SK-N-SH (cell line): ENCODE measurements at regions not wholly inside any gene's neighbourhood (a gene's known extent, or its start where the extent isn't known, plus 50 kb on each side); places are given as distances from the start of the nearest gene placed in this dataset.

Experiments used
- CTCF ChIA-PET: fragments of 300-600, 350-600 bp; formaldehyde crosslinking; extraction: SDS; loops from one replicate; lab custom pipeline; 2021; lab: Yijun Ruan, JAX
- POLR2A ChIA-PET: fragments of 350-600 bp; sonication (Branson Sonifier 250); formaldehyde crosslinking; extraction: SDS; loops from one replicate; lab custom pipeline; 2020; ENCODE audit warnings: antibody characterized with exemption, inconsistent platforms; lab: Yijun Ruan, JAX
- DNase-seq: peaks from one replicate; pipeline ENCODE4 v3.0.0; 2012
- H2AFZ ChIP-seq: fragments of 200-600 bp; sonication (generic); 2 replicates; pipeline ENCODE4 v1.8.1; 2016; ENCODE audit warnings: antibody characterized with exemption, mild to moderate bottlenecking, low read depth
- H3F3A ChIP-seq: fragments of 200-600 bp; sonication (generic); replicated peaks from 2 replicates; pipeline ENCODE3; 2016; ENCODE audit warnings: antibody characterized with exemption, mild to moderate bottlenecking; ENCODE audit not compliant: insufficient read depth
- H3K27ac ChIP-seq, 2 experiments: fragments of 200-500 bp in 1 of 2; fragments of 200-600 bp in 1 of 2; sonication (Bioruptor generic) in 1 of 2; sonication (generic), shearing (Covaris generic) in 1 of 2; 2 replicates each; pipeline versions ENCODE4 v1.5.1 to v1.6.1; 2014 to 2016; ENCODE audit warnings: low read depth in 2 of 2, inconsistent platforms in 1 of 2, low read length in 1 of 2, mild to moderate bottlenecking in 1 of 2, mixed read lengths in 1 of 2
- H3K27me3 ChIP-seq: fragments of 200-600 bp; sonication (generic), shearing (Covaris generic); 2 replicates; pipeline ENCODE4 v1.6.1; 2016; ENCODE audit warnings: mixed run types; ENCODE audit not compliant: insufficient read depth
- H3K36me3 ChIP-seq, 2 experiments: fragments of 200-500 bp in 1 of 2; fragments of 200-600 bp in 1 of 2; sonication (Bioruptor generic) in 1 of 2; sonication (generic) in 1 of 2; replicated peaks in 1 of 2; 2 replicates each; pipeline versions ENCODE3 to v1.5.1; 2014 to 2016; ENCODE audit warnings: low read length in 1 of 2, mild to moderate bottlenecking in 1 of 2; ENCODE audit not compliant: insufficient read depth in 2 of 2, control insufficient read depth in 1 of 2
- H3K4me1 ChIP-seq, 2 experiments: fragments of 200-500 bp in 1 of 2; fragments of 200-600 bp in 1 of 2; sonication (Bioruptor generic) in 1 of 2; sonication (generic), shearing (Covaris generic) in 1 of 2; 2 replicates each; pipeline versions ENCODE4 v1.5.1 to v1.6.1; 2014 to 2016; ENCODE audit warnings: low read depth in 1 of 2, low read length in 1 of 2, mixed run types in 1 of 2; ENCODE audit not compliant: insufficient read depth in 2 of 2, control insufficient read depth in 1 of 2
- H3K4me2 ChIP-seq: fragments of 200-600 bp; sonication (generic), shearing (Covaris generic); 2 replicates; pipeline ENCODE4 v1.6.1; 2017; ENCODE audit warnings: mixed run types
- H3K4me3 ChIP-seq, 2 experiments: fragments of 200-500 bp in 1 of 2; fragments of 200-600 bp in 1 of 2; sonication (Bioruptor generic) in 1 of 2; sonication (generic), shearing (Covaris generic) in 1 of 2; 2 replicates each; pipeline versions ENCODE4 v1.5.1 to v1.8.1; 2014 to 2016; ENCODE audit warnings: low read depth in 2 of 2, inconsistent platforms in 1 of 2, low read length in 1 of 2, mild to moderate bottlenecking in 1 of 2, mixed read lengths in 1 of 2, moderate library complexity in 1 of 2
- H3K79me2 ChIP-seq: fragments of 200-600 bp; sonication (generic); 2 replicates; pipeline ENCODE4 v1.8.1; 2017; ENCODE audit warnings: mild to moderate bottlenecking; ENCODE audit not compliant: insufficient read depth
- H3K9ac ChIP-seq: fragments of 200-600 bp; sonication (generic); 2 replicates; pipeline ENCODE4 v1.6.1; 2017; ENCODE audit warnings: mixed run types
- H3K9me2 ChIP-seq: fragments of 200-600 bp; sonication (generic); 2 replicates; pipeline ENCODE4 v1.6.1; 2017; ENCODE audit warnings: mixed run types
- H3K9me3 ChIP-seq: fragments of 200-600 bp; sonication (generic); 2 replicates; pipeline ENCODE4 v1.6.1; 2017; ENCODE audit warnings: mixed run types, mild to moderate bottlenecking, moderate library complexity
- H4K20me1 ChIP-seq: fragments of 200-600 bp; sonication (generic); 2 replicates; pipeline ENCODE4 v1.6.1; 2017; ENCODE audit warnings: mild to moderate bottlenecking, mixed run types; ENCODE audit not compliant: insufficient read depth
- CHD2 ChIP-seq: fragments of 150-350 bp; IDR thresholded peaks from 2 replicates; pipeline ENCODE4 v1.6.1; 2018; ENCODE audit warnings: low read length; ENCODE audit not compliant: partially characterized antibody
- EZH2phosphoT487 ChIP-seq: fragments of 200-600 bp; sonication (generic); IDR thresholded peaks from 2 replicates; pipeline ENCODE4 v1.6.1; 2017; ENCODE audit warnings: low read depth, mixed run types, mild to moderate bottlenecking, antibody characterized with exemption, moderate library complexity, borderline replicate concordance
- FOXJ3 ChIP-seq: sonication (generic); formaldehyde crosslinking; IDR thresholded peaks from 2 replicates; pipeline ENCODE4 v1.5.1; 2020; ENCODE audit warnings: mild to moderate bottlenecking, missing genetic modification reagents
- GABPA ChIP-seq: IDR thresholded peaks from 2 replicates; pipeline ENCODE4 v1.4.0; 2012; ENCODE audit warnings: low read depth, mild to moderate bottlenecking
- JUND ChIP-seq: IDR thresholded peaks from 2 replicates; pipeline ENCODE4 v1.4.0; 2012
- MXI1 ChIP-seq: IDR thresholded peaks from 2 replicates; pipeline ENCODE4 v1.6.1; 2012; ENCODE audit warnings: mild to moderate bottlenecking, low read depth, low read length, improper control_type of control experiment
- NRF1 ChIP-seq: IDR thresholded peaks from 2 replicates; pipeline ENCODE4 v1.6.1; 2012; ENCODE audit warnings: low read depth, mild to moderate bottlenecking, low read length
- RAD21 ChIP-seq: IDR thresholded peaks from 2 replicates; pipeline ENCODE4 v1.6.1; 2012; ENCODE audit warnings: mild to moderate bottlenecking, low read length
- RFX5 ChIP-seq: IDR thresholded peaks from 2 replicates; pipeline ENCODE4 v1.6.1; 2012; ENCODE audit warnings: mild to moderate bottlenecking, improper control_type of control experiment, low read length
- TAF1 ChIP-seq: IDR thresholded peaks from 2 replicates; pipeline ENCODE4 v1.6.1; 2012; ENCODE audit warnings: low read depth, mild to moderate bottlenecking, low read length, moderate library complexity, borderline replicate concordance
- TEAD4 ChIP-seq: IDR thresholded peaks from 2 replicates; pipeline ENCODE4 v1.4.0; 2012; ENCODE audit warnings: mild to moderate bottlenecking, borderline replicate concordance; ENCODE audit not compliant: insufficient read depth
- WGBS: methylation state at CpG from one replicate; pipeline ENCODE4 v1.1.6; 2017; ENCODE audit warnings: low lambda C conversion rate; 5-methylcytosine and 5-hydroxymethylcytosine counted together
- TF ChIP-seq, protein P1 (sequence below): IDR thresholded peaks from 2 replicates; pipeline ENCODE4 v1.6.1; 2012; ENCODE audit warnings: mild to moderate bottlenecking, low read depth, low read length, moderate library complexity
- TF ChIP-seq, protein P2 (sequence below): IDR thresholded peaks from 2 replicates; pipeline ENCODE4 v1.4.0; 2012; ENCODE audit warnings: low read depth, borderline replicate concordance
- TF ChIP-seq, protein P3 (sequence below): fragments of 150-350 bp; IDR thresholded peaks from 2 replicates; pipeline ENCODE4 v1.6.1; 2016; ENCODE audit warnings: mild to moderate bottlenecking, low read depth, low read length
- TF ChIP-seq, protein P4 (sequence below): IDR thresholded peaks from 2 replicates; pipeline ENCODE4; 2012

DNA sequence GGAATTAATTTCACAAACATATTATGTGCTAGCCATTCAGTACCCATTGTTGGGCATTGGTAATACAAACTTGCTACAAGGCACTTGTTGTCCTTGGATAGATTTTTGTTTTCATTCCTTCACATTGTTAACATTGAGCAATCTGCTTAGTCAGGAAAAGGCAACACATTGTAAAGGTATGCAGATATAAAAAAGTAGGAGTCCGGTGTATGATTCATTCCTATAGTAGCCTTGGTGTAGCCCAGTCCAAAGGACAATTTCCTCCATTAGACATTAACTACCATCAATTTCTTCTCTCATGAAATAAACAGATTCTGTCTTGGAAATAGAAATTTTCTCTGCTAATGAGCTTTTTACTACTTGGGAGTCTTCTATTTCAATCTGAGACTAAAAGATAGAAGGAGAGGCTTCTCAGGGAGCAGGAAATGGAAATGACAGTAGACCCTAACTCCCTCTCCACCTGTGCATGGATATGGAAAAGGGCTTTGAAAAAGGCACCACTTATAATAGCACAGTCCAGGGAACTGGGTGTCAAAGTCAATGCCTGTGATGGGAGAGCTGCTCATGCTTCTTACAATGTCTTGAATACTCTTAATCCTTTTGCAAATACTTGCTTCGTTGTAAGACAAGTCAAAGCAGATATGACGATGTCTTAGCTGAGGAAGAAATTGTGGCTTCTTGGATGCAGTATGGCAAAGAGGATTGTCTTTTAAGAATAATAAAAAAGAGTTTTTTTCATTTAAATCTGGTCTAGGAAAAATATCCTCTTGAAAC, 369.4 kb upstream of the CITED2 start (continued):
- TF ChIP-seq, protein P1, sequence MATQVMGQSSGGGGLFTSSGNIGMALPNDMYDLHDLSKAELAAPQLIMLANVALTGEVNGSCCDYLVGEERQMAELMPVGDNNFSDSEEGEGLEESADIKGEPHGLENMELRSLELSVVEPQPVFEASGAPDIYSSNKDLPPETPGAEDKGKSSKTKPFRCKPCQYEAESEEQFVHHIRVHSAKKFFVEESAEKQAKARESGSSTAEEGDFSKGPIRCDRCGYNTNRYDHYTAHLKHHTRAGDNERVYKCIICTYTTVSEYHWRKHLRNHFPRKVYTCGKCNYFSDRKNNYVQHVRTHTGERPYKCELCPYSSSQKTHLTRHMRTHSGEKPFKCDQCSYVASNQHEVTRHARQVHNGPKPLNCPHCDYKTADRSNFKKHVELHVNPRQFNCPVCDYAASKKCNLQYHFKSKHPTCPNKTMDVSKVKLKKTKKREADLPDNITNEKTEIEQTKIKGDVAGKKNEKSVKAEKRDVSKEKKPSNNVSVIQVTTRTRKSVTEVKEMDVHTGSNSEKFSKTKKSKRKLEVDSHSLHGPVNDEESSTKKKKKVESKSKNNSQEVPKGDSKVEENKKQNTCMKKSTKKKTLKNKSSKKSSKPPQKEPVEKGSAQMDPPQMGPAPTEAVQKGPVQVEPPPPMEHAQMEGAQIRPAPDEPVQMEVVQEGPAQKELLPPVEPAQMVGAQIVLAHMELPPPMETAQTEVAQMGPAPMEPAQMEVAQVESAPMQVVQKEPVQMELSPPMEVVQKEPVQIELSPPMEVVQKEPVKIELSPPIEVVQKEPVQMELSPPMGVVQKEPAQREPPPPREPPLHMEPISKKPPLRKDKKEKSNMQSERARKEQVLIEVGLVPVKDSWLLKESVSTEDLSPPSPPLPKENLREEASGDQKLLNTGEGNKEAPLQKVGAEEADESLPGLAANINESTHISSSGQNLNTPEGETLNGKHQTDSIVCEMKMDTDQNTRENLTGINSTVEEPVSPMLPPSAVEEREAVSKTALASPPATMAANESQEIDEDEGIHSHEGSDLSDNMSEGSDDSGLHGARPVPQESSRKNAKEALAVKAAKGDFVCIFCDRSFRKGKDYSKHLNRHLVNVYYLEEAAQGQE, result no peak
- TF ChIP-seq RFX5, result no peak
- TF ChIP-seq TEAD4, result peak; percentile 72; the same call in 1 of the 2 replicates
- TF ChIP-seq TAF1, result no peak
- TF ChIP-seq, protein P2, sequence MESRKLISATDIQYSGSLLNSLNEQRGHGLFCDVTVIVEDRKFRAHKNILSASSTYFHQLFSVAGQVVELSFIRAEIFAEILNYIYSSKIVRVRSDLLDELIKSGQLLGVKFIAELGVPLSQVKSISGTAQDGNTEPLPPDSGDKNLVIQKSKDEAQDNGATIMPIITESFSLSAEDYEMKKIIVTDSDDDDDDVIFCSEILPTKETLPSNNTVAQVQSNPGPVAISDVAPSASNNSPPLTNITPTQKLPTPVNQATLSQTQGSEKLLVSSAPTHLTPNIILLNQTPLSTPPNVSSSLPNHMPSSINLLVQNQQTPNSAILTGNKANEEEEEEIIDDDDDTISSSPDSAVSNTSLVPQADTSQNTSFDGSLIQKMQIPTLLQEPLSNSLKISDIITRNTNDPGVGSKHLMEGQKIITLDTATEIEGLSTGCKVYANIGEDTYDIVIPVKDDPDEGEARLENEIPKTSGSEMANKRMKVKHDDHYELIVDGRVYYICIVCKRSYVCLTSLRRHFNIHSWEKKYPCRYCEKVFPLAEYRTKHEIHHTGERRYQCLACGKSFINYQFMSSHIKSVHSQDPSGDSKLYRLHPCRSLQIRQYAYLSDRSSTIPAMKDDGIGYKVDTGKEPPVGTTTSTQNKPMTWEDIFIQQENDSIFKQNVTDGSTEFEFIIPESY, result no peak
- TF ChIP-seq FOXJ3 (CRISPR knock-in tag), result no peak
- TF ChIP-seq JUND, result peak; percentile 87
- TF ChIP-seq, protein P3, sequence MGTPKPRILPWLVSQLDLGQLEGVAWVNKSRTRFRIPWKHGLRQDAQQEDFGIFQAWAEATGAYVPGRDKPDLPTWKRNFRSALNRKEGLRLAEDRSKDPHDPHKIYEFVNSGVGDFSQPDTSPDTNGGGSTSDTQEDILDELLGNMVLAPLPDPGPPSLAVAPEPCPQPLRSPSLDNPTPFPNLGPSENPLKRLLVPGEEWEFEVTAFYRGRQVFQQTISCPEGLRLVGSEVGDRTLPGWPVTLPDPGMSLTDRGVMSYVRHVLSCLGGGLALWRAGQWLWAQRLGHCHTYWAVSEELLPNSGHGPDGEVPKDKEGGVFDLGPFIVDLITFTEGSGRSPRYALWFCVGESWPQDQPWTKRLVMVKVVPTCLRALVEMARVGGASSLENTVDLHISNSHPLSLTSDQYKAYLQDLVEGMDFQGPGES, result no peak
- no peak for TF ChIP-seq NRF1
- TF ChIP-seq EZH2phosphoT487, result no peak
- TF ChIP-seq CHD2, result no peak

DNA sequence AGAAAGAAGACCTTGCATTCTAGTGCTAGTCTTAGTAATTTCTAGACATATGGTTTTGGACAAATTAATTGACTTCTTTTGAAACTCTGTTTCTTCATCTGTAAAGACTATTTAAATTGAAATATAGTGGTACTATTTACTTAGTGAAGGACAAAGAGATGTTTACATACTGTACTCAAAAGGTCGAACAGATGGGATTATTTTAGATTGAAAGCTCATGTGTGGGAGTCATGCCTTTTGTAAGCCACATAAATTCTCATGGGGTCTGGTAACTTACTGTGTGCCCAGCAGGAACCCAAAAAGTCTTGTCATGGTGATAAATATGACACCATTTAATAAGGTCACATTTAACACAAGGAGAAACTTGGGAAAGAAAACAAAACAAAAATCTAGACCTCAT, 368.2 kb upstream of the CITED2 start:
- Histone ChIP-seq H3F3A (peaks cover 11% of the 10 kb centered on the region), H3K4me3 (no peak overlapping the region), H4K20me1 (no peaks in the 10 kb centered on the region), H3K27me3 (no peaks in the 10 kb centered on the region), H2AFZ (no peak overlapping the region; the same call in 1 of the 2 replicates), H3K4me2 (no peak overlapping the region), H3K79me2 (no peaks in the 10 kb centered on the region), H3K9me3 (no peaks in the 10 kb centered on the region), H3K4me1 (peaks cover 0 to 22% of the 10 kb centered on the region in 2 experiments; a peak in 2 of 4 replicates), H3K27ac (no peak overlapping the region), H3K36me3 (no peaks in the 10 kb centered on the region), H3K9me2 (no peaks in the 10 kb centered on the region), H3K9ac (no peak overlapping the region)
- no peak for DNase-seq
- 24% methylated on average over 1 of the region's 1 CpG for WGBS
- POLR2A ChIA-PET, result no interaction called here
- CTCF ChIA-PET, result no interaction called here
- TF ChIP-seq RAD21 (no peak), RFX5 (no peak), GABPA (no peak), NRF1 (no peak), MXI1 (no peak)
- TF ChIP-seq, protein P4, sequence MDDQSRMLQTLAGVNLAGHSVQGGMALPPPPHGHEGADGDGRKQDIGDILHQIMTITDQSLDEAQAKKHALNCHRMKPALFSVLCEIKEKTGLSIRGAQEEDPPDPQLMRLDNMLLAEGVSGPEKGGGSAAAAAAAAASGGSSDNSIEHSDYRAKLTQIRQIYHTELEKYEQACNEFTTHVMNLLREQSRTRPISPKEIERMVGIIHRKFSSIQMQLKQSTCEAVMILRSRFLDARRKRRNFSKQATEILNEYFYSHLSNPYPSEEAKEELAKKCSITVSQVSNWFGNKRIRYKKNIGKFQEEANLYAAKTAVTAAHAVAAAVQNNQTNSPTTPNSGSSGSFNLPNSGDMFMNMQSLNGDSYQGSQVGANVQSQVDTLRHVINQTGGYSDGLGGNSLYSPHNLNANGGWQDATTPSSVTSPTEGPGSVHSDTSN, result no peak
- TF ChIP-seq, protein P1, result no peak
- TF ChIP-seq, protein P2, result no peak
